Hepatocyte (in vitro differentiated cells): ENCODE measurements at regions not wholly inside any gene's neighbourhood (a gene's known extent, or its start where the extent isn't known, plus 50 kb on each side); places are given as distances from the start of the nearest gene placed in this dataset.

Source experiments
- CTCF ChIP-seq: fragments of 200-600 bp; sonication (generic); IDR thresholded peaks from 2 replicates; pipeline ENCODE4 v1.5.1; 2016; ENCODE audit warnings: antibody characterized with exemption, mild to moderate bottlenecking; ENCODE audit not compliant: poor library complexity
- EZH2 ChIP-seq: fragments of 200-600 bp; sonication (generic); IDR thresholded peaks from 2 replicates; pipeline ENCODE4 v1.6.1; 2016; ENCODE audit warnings: antibody characterized with exemption, mild to moderate bottlenecking, borderline replicate concordance
- EZH2phosphoT487 ChIP-seq: fragments of 200-600 bp; sonication (generic); IDR thresholded peaks from one replicate; pipeline ENCODE4 v1.6.1; 2018; ENCODE audit warnings: antibody characterized with exemption, mild to moderate bottlenecking, low read depth, moderate library complexity; ENCODE audit not compliant: unreplicated experiment, severe bottlenecking

- TF ChIP-seq CTCF (no peak), EZH2 (no peak), EZH2phosphoT487 (no peak)
These were observed 324.5 kb upstream of the EEF2KMT start for GRCh38 chr16:5422047-5422446.
